ENCODE measurements at regions not wholly inside any gene's neighbourhood (a gene's known extent, or its start where the extent isn't known, plus 50 kb on each side); places are given as distances from the start of the nearest gene placed in this dataset.

GRCh38 chr6:164048840-164049516 lies 634.5 kb downstream of the QKI start:
- no peak for TF ChIP-seq TOX (CRISPR knock-in tag; IDR thresholded peaks at IDR 0.05; ENCODE audit: borderline replicate concordance)
- TF ChIP-seq ZFP3 (CRISPR knock-in tag; IDR thresholded peaks at IDR 0.05), result no peak
- no peak for TF ChIP-seq POU6F1 (CRISPR knock-in tag; IDR thresholded peaks at IDR 0.05; ENCODE audit: borderline replicate concordance, low read depth)
- no peak for TF ChIP-seq PATZ1 (CRISPR knock-in tag; IDR thresholded peaks at IDR 0.05; ENCODE audit: borderline replicate concordance)
- no peak for TF ChIP-seq ZNF8 (CRISPR knock-in tag; IDR thresholded peaks at IDR 0.05)
- no peak for TF ChIP-seq ARNTL (CRISPR knock-in tag; IDR thresholded peaks at IDR 0.05; ENCODE audit: borderline replicate concordance, low read depth)
- no peak for TF ChIP-seq OSR1 (CRISPR knock-in tag; IDR thresholded peaks at IDR 0.05)
- TF ChIP-seq CSRNP3 (CRISPR knock-in tag; IDR thresholded peaks at IDR 0.05), result no peak
- TF ChIP-seq CREB5 (CRISPR knock-in tag; IDR thresholded peaks at IDR 0.05; ENCODE audit: low read depth), result no peak
- no peak for TF ChIP-seq RARB (CRISPR knock-in tag; IDR thresholded peaks at IDR 0.05)

Data from SK-N-SH treated with all-trans-retinoic acid at 6 μM for 48 hours (cell line).